ENCODE measurements at regions not wholly inside any gene's neighbourhood (a gene's known extent, or its start where the extent isn't known, plus 50 kb on each side); places are given as distances from the start of the nearest gene placed in this dataset.

GRCh38 chr5:137808503-137809135 is 54.5 kb upstream of the HNRNPA0 start:
- TF ChIP-seq CTCF (conservative IDR thresholded peaks at IDR 0.05; ENCODE audit: low read length): no peak
- TF ChIP-seq EZH2phosphoT487 (IDR thresholded peaks at IDR 0.05; ENCODE audit: borderline replicate concordance, low read depth, low read length): no peak

All from OCI-LY7 (cell line).